Stimulated activated CD4-positive, alpha-beta T cell treated with anti-CD3 and anti-CD28 coated beads, Interleukin-2, amount 100 ng/mL, for 4 hours (primary cell): ENCODE measurements at regions not wholly inside any gene's neighbourhood (a gene's known extent, or its start where the extent isn't known, plus 50 kb on each side); places are given as distances from the start of the nearest gene placed in this dataset.

Experiments used
- DNase-seq: peaks from one replicate; pipeline ENCODE4 v3.0.0-alpha.2; 2020; ENCODE audit warnings: low read depth

GRCh38 chr20:57768519-57768918 is 58.7 kb upstream of the PMEPA1 start:
- DNase-seq, result no peak

- DNase-seq, result no peak
Observed at GRCh38 chr20:57767441-57767840, 57.6 kb upstream of the PMEPA1 start.

GRCh38 chr20:57763235-57763595 is 53.4 kb upstream of the PMEPA1 start:
- DNase-seq, result no peak

GRCh38 chr20:57762531-57763234 is 52.9 kb upstream of the PMEPA1 start:
- DNase-seq, result no peak

- DNase-seq, result no peak
Observed at GRCh38 chr20:57761413-57761734, 51.6 kb upstream of the PMEPA1 start.

- no peak for DNase-seq
Observed at GRCh38 chr20:57760698-57761412, 51.0 kb upstream of the PMEPA1 start.

GRCh38 chr20:57759724-57760123 is 49.9 kb upstream of the PMEPA1 start:
- DNase-seq, result no peak
